Mucosa of descending colon (tissue), 3 donors: ENCODE measurements at regions not wholly inside any gene's neighbourhood (a gene's known extent, or its start where the extent isn't known, plus 50 kb on each side); places are given as distances from the start of the nearest gene placed in this dataset.

ENCODE experiments used
- ATAC-seq: fragments of 200-7000 bp; cut with Tn5 transposase; one replicate; pipeline ENCODE4 v1.9.1; 2020; ENCODE audit warnings: mild to moderate bottlenecking, moderate library complexity
- DNase-seq, 3 donors: peaks; one replicate each; pipeline ENCODE4 v3.0.0-alpha.2; 2020
- H3K36me3 ChIP-seq: fragments of 200-600 bp; one replicate; pipeline ENCODE4 v1.8.0; 2021; ENCODE audit warnings: low read depth, mild to moderate bottlenecking
- H3K4me1 ChIP-seq: fragments of 200-600 bp; one replicate; pipeline ENCODE4 v1.8.0; 2021; ENCODE audit warnings: low read depth, mild to moderate bottlenecking
- H3K4me3 ChIP-seq: fragments of 200-600 bp; one replicate; pipeline ENCODE4 v1.8.0; 2021; ENCODE audit warnings: mild to moderate bottlenecking
- H3K9me3 ChIP-seq: fragments of 200-600 bp; one replicate; pipeline ENCODE4 v1.8.0; 2021; ENCODE audit warnings: mild to moderate bottlenecking
- intact Hi-C, 2 donors: fragments of 100-400 bp; cut with DNase I in 1 of 2; cut with micrococcal nuclease in 1 of 2; formaldehyde crosslinking; loops; one replicate each; pipeline versions ENCODE4 v1.11.0 to v1.11.1; 2022; cut with DNase I, micrococcal nuclease
- TF ChIP-seq, protein P1 (sequence below): fragments of 200-600 bp; IDR thresholded peaks from one replicate; pipeline ENCODE4 v1.8.0; 2022; ENCODE audit warnings: antibody characterized with exemption, mild to moderate bottlenecking
- donor health status: DM: no; HTN: no; CAD: no; lungs with moderate emphysema.
- donor health status: DM: no; HTN: no; CAD: no.
- donor health status: DM: no; HTN: yes; CAD: no.

DNA sequence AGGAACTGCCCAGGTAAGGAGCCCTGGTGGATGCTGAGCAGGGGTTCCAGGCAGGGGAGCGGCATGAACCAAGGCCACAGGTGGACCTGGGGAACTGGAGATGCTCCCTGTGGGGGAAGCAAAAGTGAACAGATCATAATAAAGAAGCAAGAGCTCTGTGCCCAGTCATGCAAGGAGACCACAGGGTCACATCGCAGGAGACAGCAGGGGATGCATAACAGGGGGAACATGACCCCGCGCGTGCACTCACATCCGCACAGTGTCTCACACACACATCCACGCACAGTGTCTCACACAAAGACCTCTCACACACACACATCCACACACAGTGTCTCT is 473.3 kb upstream of the HS6ST1 start:
- no peak for DNase-seq
- Histone ChIP-seq H3K9me3 (no peaks in the 10 kb centered on the region), H3K4me3 (no peak overlapping the region), H3K4me1 (no peaks in the 10 kb centered on the region), H3K36me3 (no peaks in the 10 kb centered on the region)
- TF ChIP-seq, protein P1, sequence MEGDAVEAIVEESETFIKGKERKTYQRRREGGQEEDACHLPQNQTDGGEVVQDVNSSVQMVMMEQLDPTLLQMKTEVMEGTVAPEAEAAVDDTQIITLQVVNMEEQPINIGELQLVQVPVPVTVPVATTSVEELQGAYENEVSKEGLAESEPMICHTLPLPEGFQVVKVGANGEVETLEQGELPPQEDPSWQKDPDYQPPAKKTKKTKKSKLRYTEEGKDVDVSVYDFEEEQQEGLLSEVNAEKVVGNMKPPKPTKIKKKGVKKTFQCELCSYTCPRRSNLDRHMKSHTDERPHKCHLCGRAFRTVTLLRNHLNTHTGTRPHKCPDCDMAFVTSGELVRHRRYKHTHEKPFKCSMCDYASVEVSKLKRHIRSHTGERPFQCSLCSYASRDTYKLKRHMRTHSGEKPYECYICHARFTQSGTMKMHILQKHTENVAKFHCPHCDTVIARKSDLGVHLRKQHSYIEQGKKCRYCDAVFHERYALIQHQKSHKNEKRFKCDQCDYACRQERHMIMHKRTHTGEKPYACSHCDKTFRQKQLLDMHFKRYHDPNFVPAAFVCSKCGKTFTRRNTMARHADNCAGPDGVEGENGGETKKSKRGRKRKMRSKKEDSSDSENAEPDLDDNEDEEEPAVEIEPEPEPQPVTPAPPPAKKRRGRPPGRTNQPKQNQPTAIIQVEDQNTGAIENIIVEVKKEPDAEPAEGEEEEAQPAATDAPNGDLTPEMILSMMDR, result no peak
- ATAC-seq, result no peak
- intact Hi-C loops, result no loop called here

DNA sequence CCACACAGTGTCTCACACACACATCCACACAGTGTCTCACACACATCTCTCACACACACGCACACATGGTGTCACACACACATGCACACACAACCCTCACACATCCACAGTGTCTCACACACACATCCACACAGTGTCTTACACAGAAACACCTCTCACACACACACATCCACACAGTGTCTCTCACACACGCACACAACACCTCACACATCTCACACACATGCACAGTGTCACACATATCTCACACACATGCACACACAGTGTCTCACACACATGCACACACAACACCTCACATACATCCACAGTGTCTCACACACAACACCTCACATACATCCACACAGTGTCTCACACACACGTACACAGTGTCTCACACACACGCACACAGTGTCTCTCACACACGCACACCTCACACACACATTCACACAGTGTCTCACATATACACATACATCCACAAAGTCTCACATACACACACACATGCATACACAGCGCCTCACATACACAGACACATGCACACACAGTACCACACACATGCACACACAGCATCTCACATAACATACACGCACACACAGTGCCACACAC is 473.9 kb upstream of the HS6ST1 start:
- Histone ChIP-seq H3K9me3 (no peaks in the 10 kb centered on the region), H3K4me3 (no peak overlapping the region), H3K36me3 (no peaks in the 10 kb centered on the region), H3K4me1 (no peaks in the 10 kb centered on the region)
- DNase-seq, result no peak
- TF ChIP-seq, protein P1, result no peak
- ATAC-seq, result no peak
- intact Hi-C loops, result no loop called here

DNA sequence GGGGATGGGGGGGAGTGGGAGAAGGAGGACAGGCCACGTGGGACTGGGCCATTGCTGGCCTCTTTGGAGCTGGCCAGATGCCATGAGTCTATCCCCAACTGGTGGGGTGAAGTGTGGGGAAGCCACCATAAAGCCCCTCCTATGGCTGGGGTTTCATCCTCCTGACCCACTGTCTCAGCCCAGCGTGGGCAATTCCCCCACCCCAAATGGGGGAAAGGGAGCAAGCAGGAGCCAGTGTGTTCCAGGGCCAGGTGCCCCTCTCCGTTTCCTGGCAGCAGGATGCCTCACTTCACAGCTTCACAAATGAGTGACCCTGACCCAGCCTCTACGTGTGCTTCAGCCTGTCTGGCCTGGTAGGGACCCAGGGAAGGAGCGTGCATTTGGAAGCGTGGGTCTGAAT is 474.7 kb upstream of the HS6ST1 start:
- Histone ChIP-seq H3K4me1 (no peaks in the 10 kb centered on the region), H3K36me3 (no peaks in the 10 kb centered on the region), H3K9me3 (no peaks in the 10 kb centered on the region), H3K4me3 (no peak overlapping the region)
- no peak for DNase-seq
- TF ChIP-seq, protein P1, result no peak
- intact Hi-C loops, result no loop called here
- no peak for ATAC-seq

DNA sequence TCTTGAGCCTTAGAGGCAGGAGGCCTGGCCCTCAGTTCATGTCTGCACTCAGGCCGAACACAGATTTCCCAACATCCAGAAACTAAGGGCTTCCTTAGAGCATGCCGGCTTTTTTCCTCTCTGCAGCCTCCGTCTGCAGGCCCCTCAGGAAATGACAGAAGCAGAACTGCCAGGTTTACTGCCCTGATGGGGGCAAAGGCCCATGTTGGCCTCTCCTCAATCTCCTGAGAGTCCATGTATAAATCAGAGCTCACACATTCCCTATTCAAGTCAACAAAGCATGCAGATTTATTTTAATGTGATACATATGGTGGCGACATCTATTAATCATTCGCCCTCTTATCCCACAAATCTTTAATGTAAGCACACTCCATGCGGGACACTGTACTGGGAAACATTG is 475.6 kb upstream of the HS6ST1 start:
- no peak for DNase-seq
- no peaks in the 10 kb centered on the region for H3K36me3 ChIP-seq
- intact Hi-C loops, result no loop called here

DNA sequence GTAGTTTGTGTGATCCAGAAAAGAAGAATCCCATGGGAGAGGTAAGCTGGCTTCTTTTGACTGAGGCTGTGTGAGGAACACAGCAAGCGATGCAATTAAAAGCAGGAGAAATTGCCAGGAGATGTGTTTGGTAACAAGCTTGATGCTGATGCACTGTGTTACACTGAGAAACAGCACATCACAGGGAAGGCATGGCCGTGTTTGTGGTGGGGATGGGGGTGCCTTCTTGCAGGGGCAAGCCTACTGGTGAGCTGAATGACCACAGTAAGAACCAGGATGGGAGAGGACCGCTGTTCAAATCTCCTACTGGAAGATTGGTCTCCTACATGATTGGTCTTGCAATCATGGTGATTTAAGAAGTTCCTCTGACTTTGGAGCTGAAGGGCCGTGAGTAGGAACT is 477.7 kb upstream of the HS6ST1 start:
- Histone ChIP-seq H3K36me3 (no peaks in the 10 kb centered on the region), H3K9me3 (no peaks in the 10 kb centered on the region), H3K4me3 (no peak overlapping the region), H3K4me1 (no peaks in the 10 kb centered on the region)
- TF ChIP-seq, protein P1, result no peak
- intact Hi-C loops, result no loop called here
- ATAC-seq (no peak), DNase-seq (no peak)

More for the DNA sequence above, 475.6 kb upstream of the HS6ST1 start:
- Histone ChIP-seq H3K4me1 (no peaks in the 10 kb centered on the region), H3K9me3 (no peaks in the 10 kb centered on the region), H3K4me3 (no peak overlapping the region)
- ATAC-seq, result no peak
- TF ChIP-seq, protein P1, result no peak

DNA sequence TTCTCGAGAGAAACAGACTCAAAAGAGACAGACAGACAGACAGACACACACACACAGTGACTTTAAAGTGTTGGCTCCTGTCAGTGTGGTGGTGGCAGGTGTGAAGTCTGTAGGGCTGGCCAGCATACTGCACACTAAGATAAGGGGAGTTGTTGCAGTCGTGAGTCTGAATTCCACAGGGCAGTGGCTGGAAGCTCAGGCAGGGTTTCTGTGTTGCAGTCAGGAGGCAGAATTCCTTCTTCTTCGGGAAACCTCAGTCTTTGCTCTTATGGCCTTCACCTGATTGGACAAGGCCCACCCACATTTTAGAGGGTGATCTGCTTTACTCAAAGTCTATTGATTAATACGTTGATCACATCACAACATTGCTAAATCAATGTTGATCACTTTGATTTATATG is 478.4 kb upstream of the HS6ST1 start:
- Histone ChIP-seq H3K4me1 (no peaks in the 10 kb centered on the region), H3K36me3 (no peaks in the 10 kb centered on the region), H3K4me3 (no peak overlapping the region), H3K9me3 (no peaks in the 10 kb centered on the region)
- intact Hi-C loops, result no loop called here
- no peak for ATAC-seq
- TF ChIP-seq, protein P1, result no peak
- no peak for DNase-seq
